ENCODE measurements at regions not wholly inside any gene's neighbourhood (a gene's known extent, or its start where the extent isn't known, plus 50 kb on each side); places are given as distances from the start of the nearest gene placed in this dataset.

DNA sequence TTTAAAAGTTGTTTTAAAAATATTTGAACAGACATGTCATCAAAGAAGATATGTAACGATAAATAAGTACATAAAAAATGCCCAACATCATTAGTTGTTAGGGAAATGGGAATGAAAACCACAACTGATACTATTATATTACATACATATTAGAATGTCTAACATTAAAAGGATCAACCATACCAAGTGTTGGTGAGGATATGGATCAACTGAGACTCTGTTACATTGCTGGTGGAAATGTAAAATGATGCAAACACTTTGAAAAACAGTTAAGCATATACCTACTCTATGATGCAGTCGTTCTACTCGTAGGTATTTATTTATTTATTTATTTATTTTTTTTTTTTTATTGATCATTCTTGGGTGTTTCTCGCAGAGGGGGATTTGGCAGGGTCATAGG lies 149.7 kb downstream of the BRMS1L start:
- no peaks in the 10 kb centered on the region for H3K27me3 Mint-ChIP-seq (ENCODE audit: low read depth, unreplicated experiment)
- H3K9me3 ChIP-seq (ENCODE audit: insufficient read depth, low read depth, low read length), result no peaks in the 10 kb centered on the region
- H3K4me2 ChIP-seq (ENCODE audit: low read length), result no peak overlapping the region
- H3K27me3 ChIP-seq (ENCODE audit: insufficient read depth, low read length), result no peaks in the 10 kb centered on the region
- H4K20me1 ChIP-seq (ENCODE audit: insufficient read depth, low read length), result no peaks in the 10 kb centered on the region
- H3K9me3 Mint-ChIP-seq (ENCODE audit: unreplicated experiment), result peaks cover 2% of the 10 kb centered on the region
- H3K9ac ChIP-seq (ENCODE audit: low read length), result no peak overlapping the region
- TF ChIP-seq EZH2 (IDR thresholded peaks at IDR 0.05; ENCODE audit: insufficient read depth, low read length), result no peak
- TF ChIP-seq, protein P1, sequence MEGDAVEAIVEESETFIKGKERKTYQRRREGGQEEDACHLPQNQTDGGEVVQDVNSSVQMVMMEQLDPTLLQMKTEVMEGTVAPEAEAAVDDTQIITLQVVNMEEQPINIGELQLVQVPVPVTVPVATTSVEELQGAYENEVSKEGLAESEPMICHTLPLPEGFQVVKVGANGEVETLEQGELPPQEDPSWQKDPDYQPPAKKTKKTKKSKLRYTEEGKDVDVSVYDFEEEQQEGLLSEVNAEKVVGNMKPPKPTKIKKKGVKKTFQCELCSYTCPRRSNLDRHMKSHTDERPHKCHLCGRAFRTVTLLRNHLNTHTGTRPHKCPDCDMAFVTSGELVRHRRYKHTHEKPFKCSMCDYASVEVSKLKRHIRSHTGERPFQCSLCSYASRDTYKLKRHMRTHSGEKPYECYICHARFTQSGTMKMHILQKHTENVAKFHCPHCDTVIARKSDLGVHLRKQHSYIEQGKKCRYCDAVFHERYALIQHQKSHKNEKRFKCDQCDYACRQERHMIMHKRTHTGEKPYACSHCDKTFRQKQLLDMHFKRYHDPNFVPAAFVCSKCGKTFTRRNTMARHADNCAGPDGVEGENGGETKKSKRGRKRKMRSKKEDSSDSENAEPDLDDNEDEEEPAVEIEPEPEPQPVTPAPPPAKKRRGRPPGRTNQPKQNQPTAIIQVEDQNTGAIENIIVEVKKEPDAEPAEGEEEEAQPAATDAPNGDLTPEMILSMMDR (IDR thresholded peaks at IDR 0.05; ENCODE audit: insufficient read depth, low read depth, low read length), result no peak
- H3K36me3 ChIP-seq (ENCODE audit: insufficient read depth, low read length), result no peaks in the 10 kb centered on the region
- FAIRE-seq, result no peak
- H3K27ac ChIP-seq (ENCODE audit: low read depth, low read length), result no peak overlapping the region
- H3K4me1 Mint-ChIP-seq (ENCODE audit: low read depth, unreplicated experiment), result no peaks in the 10 kb centered on the region
- H3K27ac Mint-ChIP-seq (ENCODE audit: unreplicated experiment), result no peak overlapping the region
- no peaks in the 10 kb centered on the region for H3K79me2 ChIP-seq (ENCODE audit: insufficient read depth, low read length)
- no peaks in the 10 kb centered on the region for H3K36me3 Mint-ChIP-seq (ENCODE audit: low read depth, unreplicated experiment)
- no peak overlapping the region for H3K4me3 Mint-ChIP-seq (ENCODE audit: unreplicated experiment)
- no peak for DNase-seq (ENCODE audit: low read depth)
- no peak overlapping the region for H3K4me3 ChIP-seq (ENCODE audit: insufficient read depth, low read depth, low read length)
- H3K4me1 ChIP-seq (ENCODE audit: insufficient read depth, low read length), result no peaks in the 10 kb centered on the region
- H2AFZ ChIP-seq (ENCODE audit: low read depth, low read length), result no peak overlapping the region

DNA sequence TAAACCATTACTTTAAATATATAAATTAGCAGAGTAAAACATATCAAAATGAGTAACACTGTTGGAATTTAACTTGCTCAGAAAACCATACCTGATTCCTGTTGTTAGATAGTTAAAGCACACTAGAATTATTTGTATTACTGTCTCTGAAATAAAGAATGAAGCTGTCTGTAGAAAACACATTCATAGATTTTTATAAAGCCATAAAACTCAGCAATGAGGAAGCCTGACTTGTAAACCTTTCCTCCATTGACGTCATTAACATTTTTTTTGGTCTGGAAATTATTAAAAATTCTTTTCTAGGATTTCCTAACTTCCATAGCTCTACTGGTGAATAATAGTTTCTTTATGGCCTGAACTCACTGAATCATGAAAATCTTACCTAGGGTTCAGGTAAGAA lies 147.6 kb downstream of the BRMS1L start:
- no peaks in the 10 kb centered on the region for H3K27me3 Mint-ChIP-seq (ENCODE audit: low read depth, unreplicated experiment)
- no peak overlapping the region for H3K4me3 Mint-ChIP-seq (ENCODE audit: unreplicated experiment)
- H3K27ac Mint-ChIP-seq (ENCODE audit: unreplicated experiment), result no peak overlapping the region

DNA sequence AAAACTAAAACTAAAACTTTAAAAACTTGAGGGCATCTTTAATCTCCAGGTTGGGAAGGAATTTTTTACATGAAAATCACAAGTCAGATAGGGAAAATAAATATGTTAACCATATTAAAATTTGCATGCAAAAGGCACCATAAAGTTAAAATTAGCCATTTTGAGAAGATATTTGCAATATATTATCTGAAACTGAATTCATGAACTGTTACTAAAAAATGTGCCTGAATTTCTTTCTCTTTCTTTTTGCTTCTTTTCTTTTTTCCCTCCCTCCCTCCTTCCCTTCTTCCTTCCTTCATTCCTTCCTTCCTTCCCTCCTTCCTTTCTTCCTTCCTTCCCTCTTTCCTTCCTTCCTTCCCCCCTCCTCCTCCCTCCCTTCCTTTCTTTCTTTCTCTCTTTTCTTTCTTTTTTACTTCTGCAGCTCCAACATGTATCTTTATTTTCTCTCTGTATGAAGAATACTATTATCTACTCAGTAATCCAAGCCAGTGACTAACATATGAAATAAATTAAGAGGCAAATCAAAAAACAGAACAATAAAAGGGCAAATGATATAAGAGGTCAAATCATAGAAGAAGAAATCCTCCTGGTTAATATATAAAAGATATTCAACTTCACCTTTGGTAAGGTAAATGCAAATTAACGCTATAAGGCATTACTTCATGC lies 146.0 kb downstream of the BRMS1L start:
- Histone ChIP-seq H2AFZ (ENCODE audit: low read depth, low read length) (no peak overlapping the region), H3K36me3 (ENCODE audit: insufficient read depth, low read length) (no peaks in the 10 kb centered on the region), H3K9me3 (ENCODE audit: insufficient read depth, low read depth, low read length) (no peaks in the 10 kb centered on the region), H3K9ac (ENCODE audit: low read length) (no peak overlapping the region), H3K79me2 (ENCODE audit: insufficient read depth, low read length) (no peaks in the 10 kb centered on the region), H4K20me1 (ENCODE audit: insufficient read depth, low read length) (no peaks in the 10 kb centered on the region), H3K4me3 (ENCODE audit: insufficient read depth, low read depth, low read length) (no peak overlapping the region), H3K4me1 (ENCODE audit: insufficient read depth, low read length) (no peaks in the 10 kb centered on the region), H3K4me2 (ENCODE audit: low read length) (no peak overlapping the region), H3K27me3 (ENCODE audit: insufficient read depth, low read length) (no peaks in the 10 kb centered on the region), H3K27ac (ENCODE audit: low read depth, low read length) (no peak overlapping the region)
- Mint-ChIP-seq H3K27ac (ENCODE audit: unreplicated experiment) (no peak overlapping the region), H3K9me3 (ENCODE audit: unreplicated experiment) (peaks cover 2% of the 10 kb centered on the region), H3K4me3 (ENCODE audit: unreplicated experiment) (no peak overlapping the region), H3K4me1 (ENCODE audit: low read depth, unreplicated experiment) (no peaks in the 10 kb centered on the region), H3K36me3 (ENCODE audit: low read depth, unreplicated experiment) (no peaks in the 10 kb centered on the region), H3K27me3 (ENCODE audit: low read depth, unreplicated experiment) (no peaks in the 10 kb centered on the region)
- no peak for FAIRE-seq
- DNase-seq (ENCODE audit: low read depth), result no peak
- TF ChIP-seq, protein P1 (IDR thresholded peaks at IDR 0.05; ENCODE audit: insufficient read depth, low read depth, low read length), result no peak
- no peak for TF ChIP-seq EZH2 (IDR thresholded peaks at IDR 0.05; ENCODE audit: insufficient read depth, low read length)

More for the DNA sequence above, 147.6 kb downstream of the BRMS1L start:
- Histone ChIP-seq H3K4me1 (ENCODE audit: insufficient read depth, low read length) (no peaks in the 10 kb centered on the region), H3K79me2 (ENCODE audit: insufficient read depth, low read length) (no peaks in the 10 kb centered on the region), H2AFZ (ENCODE audit: low read depth, low read length) (no peak overlapping the region), H3K36me3 (ENCODE audit: insufficient read depth, low read length) (no peaks in the 10 kb centered on the region), H3K9ac (ENCODE audit: low read length) (no peak overlapping the region), H3K4me3 (ENCODE audit: insufficient read depth, low read depth, low read length) (no peak overlapping the region), H3K4me2 (ENCODE audit: low read length) (no peak overlapping the region), H4K20me1 (ENCODE audit: insufficient read depth, low read length) (no peaks in the 10 kb centered on the region), H3K9me3 (ENCODE audit: insufficient read depth, low read depth, low read length) (no peaks in the 10 kb centered on the region), H3K27ac (ENCODE audit: low read depth, low read length) (no peak overlapping the region), H3K27me3 (ENCODE audit: insufficient read depth, low read length) (no peaks in the 10 kb centered on the region)
- TF ChIP-seq EZH2 (IDR thresholded peaks at IDR 0.05; ENCODE audit: insufficient read depth, low read length), result no peak
- TF ChIP-seq, protein P1 (IDR thresholded peaks at IDR 0.05; ENCODE audit: insufficient read depth, low read depth, low read length), result no peak
- Mint-ChIP-seq H3K4me1 (ENCODE audit: low read depth, unreplicated experiment) (no peaks in the 10 kb centered on the region), H3K9me3 (ENCODE audit: unreplicated experiment) (peaks cover 2% of the 10 kb centered on the region), H3K36me3 (ENCODE audit: low read depth, unreplicated experiment) (no peaks in the 10 kb centered on the region)
- DNase-seq (ENCODE audit: low read depth), result no peak
- FAIRE-seq, result no peak

Measured in astrocyte (in vitro differentiated cells and primary cell).